ENCODE measurements at regions not wholly inside any gene's neighbourhood (a gene's known extent, or its start where the extent isn't known, plus 50 kb on each side); places are given as distances from the start of the nearest gene placed in this dataset.

DNA sequence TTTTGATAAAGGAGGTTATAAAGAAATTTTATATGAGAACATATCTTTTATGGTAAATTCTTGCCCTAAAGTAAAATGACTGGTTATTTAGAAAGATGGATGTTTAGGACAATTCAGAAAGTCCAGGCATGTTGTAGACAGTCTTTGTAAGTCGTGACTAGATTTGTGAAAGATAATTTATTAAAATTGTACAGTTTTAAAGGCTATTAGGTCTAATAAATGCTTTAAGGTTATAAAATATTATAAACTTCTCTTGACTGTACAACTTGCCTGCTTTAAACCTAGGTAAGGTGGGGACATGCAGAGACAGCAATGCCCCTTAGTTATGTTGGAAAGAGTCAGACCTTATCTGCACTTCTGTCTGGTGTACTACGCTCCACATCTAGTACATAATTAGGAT is 933.5 kb downstream of the SI start:
- TF ChIP-seq, protein P1, sequence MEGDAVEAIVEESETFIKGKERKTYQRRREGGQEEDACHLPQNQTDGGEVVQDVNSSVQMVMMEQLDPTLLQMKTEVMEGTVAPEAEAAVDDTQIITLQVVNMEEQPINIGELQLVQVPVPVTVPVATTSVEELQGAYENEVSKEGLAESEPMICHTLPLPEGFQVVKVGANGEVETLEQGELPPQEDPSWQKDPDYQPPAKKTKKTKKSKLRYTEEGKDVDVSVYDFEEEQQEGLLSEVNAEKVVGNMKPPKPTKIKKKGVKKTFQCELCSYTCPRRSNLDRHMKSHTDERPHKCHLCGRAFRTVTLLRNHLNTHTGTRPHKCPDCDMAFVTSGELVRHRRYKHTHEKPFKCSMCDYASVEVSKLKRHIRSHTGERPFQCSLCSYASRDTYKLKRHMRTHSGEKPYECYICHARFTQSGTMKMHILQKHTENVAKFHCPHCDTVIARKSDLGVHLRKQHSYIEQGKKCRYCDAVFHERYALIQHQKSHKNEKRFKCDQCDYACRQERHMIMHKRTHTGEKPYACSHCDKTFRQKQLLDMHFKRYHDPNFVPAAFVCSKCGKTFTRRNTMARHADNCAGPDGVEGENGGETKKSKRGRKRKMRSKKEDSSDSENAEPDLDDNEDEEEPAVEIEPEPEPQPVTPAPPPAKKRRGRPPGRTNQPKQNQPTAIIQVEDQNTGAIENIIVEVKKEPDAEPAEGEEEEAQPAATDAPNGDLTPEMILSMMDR (IDR thresholded peaks at IDR 0.05): no peak
- no peak for TF ChIP-seq POLR2A (IDR thresholded peaks at IDR 0.05)

Measured in heart left ventricle (tissue), 13 donors.